ENCODE measurements at regions not wholly inside any gene's neighbourhood (a gene's known extent, or its start where the extent isn't known, plus 50 kb on each side); places are given as distances from the start of the nearest gene placed in this dataset.

DNA sequence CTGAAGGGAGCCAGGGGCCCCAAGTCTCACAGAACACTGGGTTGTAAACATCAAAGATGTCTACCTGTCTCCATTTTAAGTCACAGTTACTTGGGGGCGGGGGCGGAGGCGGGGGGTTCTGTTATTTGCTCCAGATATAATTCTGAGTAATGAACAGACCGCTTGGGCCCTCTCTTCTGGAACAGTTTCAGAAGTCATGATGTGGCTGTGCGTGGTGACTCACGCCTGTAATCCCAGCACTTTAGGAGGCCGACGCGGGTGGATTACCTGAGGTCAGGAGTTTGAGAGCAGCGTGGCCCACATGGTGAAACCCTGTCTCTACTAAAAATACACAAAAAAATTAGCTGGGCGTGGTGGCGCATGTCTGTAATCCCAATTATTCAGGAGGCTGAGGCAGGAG lies 157.9 kb upstream of the APCDD1 start:
- Histone ChIP-seq H3K9ac (ENCODE audit: low read depth, low read length) (no peak overlapping the region), H3K23ac (ENCODE audit: low read depth, low read length) (no peak overlapping the region), H2BK20ac (ENCODE audit: low read depth, low read length) (no peak overlapping the region), H3K9me1 (ENCODE audit: insufficient read depth, low read length) (peaks cover 3% of the 10 kb centered on the region; the same call in 1 of the 2 replicates), H2BK15ac (ENCODE audit: low read depth, low read length) (no peak overlapping the region), H3K36me3 (ENCODE audit: control insufficient read depth, insufficient read depth, low read length) (no peaks in the 10 kb centered on the region), H2BK5ac (ENCODE audit: low read depth, low read length, poor library complexity, severe bottlenecking) (no peak overlapping the region), H3K56ac (ENCODE audit: extremely low read depth, insufficient read depth, low read length) (no peak overlapping the region), H2BK120ac (ENCODE audit: low read depth, low read length) (no peak overlapping the region), H3K14ac (replicated peaks; ENCODE audit: low read depth, low read length) (no peak overlapping the region), H2AFZ (replicated peaks; ENCODE audit: low read length, poor library complexity) (no peak overlapping the region), H3K4me3 (ENCODE audit: insufficient read depth, low read depth, low read length) (no peak overlapping the region), H3K9me3 (ENCODE audit: control insufficient read depth, insufficient read depth, low read length) (no peaks in the 10 kb centered on the region), H3K27me3 (ENCODE audit: control insufficient read depth, insufficient read depth, low read length) (peaks cover 3% of the 10 kb centered on the region), H2AK9ac (replicated peaks; ENCODE audit: low read depth, low read length, poor library complexity) (no peak overlapping the region), H3K79me1 (ENCODE audit: low read depth in 1 of 2, low read length in 2 of 2) (no peaks in the 10 kb centered on the region), H4K8ac (ENCODE audit: low read depth in 2 of 2, low read length in 2 of 2) (no peak overlapping the region), H3K4me1 (ENCODE audit: control insufficient read depth, insufficient read depth, low read length) (no peaks in the 10 kb centered on the region), H3K18ac (ENCODE audit: low read depth, low read length) (no peak overlapping the region), H3K4ac (ENCODE audit: low read depth, low read length) (no peak overlapping the region), H3K4me2 (ENCODE audit: low read depth, low read length) (no peak overlapping the region), H4K20me1 (ENCODE audit: insufficient read depth, low read length) (no peaks in the 10 kb centered on the region), H4K91ac (ENCODE audit: insufficient read depth, low read depth, low read length) (no peak overlapping the region), H2AK5ac (ENCODE audit: low read depth, low read length) (no peak overlapping the region), H3K27ac (ENCODE audit: insufficient read depth, low read length) (no peak overlapping the region), H4K5ac (ENCODE audit: low read depth, low read length) (no peak overlapping the region)
- 85% methylated on average over 6 of the region's 12 CpGs; no CpG with 5 or more reads in 1 of the 2 experiments for WGBS, 2 experiments (ENCODE audit: extremely low coverage in 2 of 2, insufficient read length in 1 of 2)
- DNase-seq (no peak), ATAC-seq (ENCODE audit: low read depth) (no peak)
- POLR2A ChIA-PET (ENCODE audit: unreplicated experiment) = no interaction called here
- intact Hi-C loops (cut with micrococcal nuclease) (no loop called here), in situ Hi-C loops (cut with MboI; ENCODE audit: low sequenced_read_pairs) (no loop called here), dilution Hi-C loops (cut with HindIII; ENCODE audit: low sequenced_read_pairs, unreplicated experiment) (no loop called here)
- CTCF ChIA-PET = no interaction called here
- no TSS peak for BruUV-seq (replicated peaks)
- TF ChIP-seq NFE2L2 (IDR thresholded peaks at IDR 0.05; ENCODE audit: low read depth, low read length) = no peak

Data from IMR-90 (cell line).